H1 (cell line): ENCODE measurements at regions not wholly inside any gene's neighbourhood (a gene's known extent, or its start where the extent isn't known, plus 50 kb on each side); places are given as distances from the start of the nearest gene placed in this dataset.

ENCODE experiments used
- CTCF ChIA-PET: fragments of 300-600 bp; sonication (Branson Sonifier 250); formaldehyde crosslinking; loops from one replicate; lab custom pipeline; 2021; ENCODE audit not compliant: partially characterized antibody; lab: Charles Lee
- POLR2A ChIA-PET: fragments of 300-600 bp; sonication (Branson Sonifier 250); formaldehyde crosslinking; loops from one replicate; lab custom pipeline; 2021; ENCODE audit warnings: inconsistent platforms; ENCODE audit not compliant: partially characterized antibody; lab: Charles Lee
- DNase-seq, 2 experiments: peaks; one replicate each; pipeline versions ENCODE4 v3.0.0 to v3.0.0-alpha.2; 2010 to 2022; ENCODE audit warnings: low spot score in 2 of 2, low read depth in 1 of 2, mixed read lengths in 1 of 2
- FAIRE-seq: peaks from 2 replicates; lab custom pipeline; 2011; peaks lifted over from hg19 to GRCh38; lab: Jason Lieb, UNC
- H2AFZ ChIP-seq: 2 replicates; pipeline ENCODE4 v1.8.1; 2012; ENCODE audit warnings: low read length, inconsistent platforms
- H2AK5ac ChIP-seq: 2 replicates; pipeline ENCODE4 v1.6.1; 2013; ENCODE audit warnings: low read depth, low read length
- H2BK120ac ChIP-seq: replicated peaks from 2 replicates; pipeline ENCODE3; 2013; ENCODE audit warnings: low read depth, low read length, inconsistent platforms
- H2BK12ac ChIP-seq: 2 replicates; pipeline ENCODE4 v1.6.1; 2013; ENCODE audit warnings: low read depth, low read length
- H2BK15ac ChIP-seq: 2 replicates; pipeline ENCODE4 v1.6.1; 2013; ENCODE audit warnings: low read length
- H2BK20ac ChIP-seq: 2 replicates; pipeline ENCODE4 v1.6.1; 2013; ENCODE audit warnings: low read length
- H2BK5ac ChIP-seq: 2 replicates; pipeline ENCODE4 v1.6.1; 2013; ENCODE audit warnings: low read depth, low read length
- H3K14ac ChIP-seq: 2 replicates; pipeline ENCODE4 v1.6.1; 2013; ENCODE audit warnings: inconsistent platforms; ENCODE audit not compliant: insufficient read length
- H3K18ac ChIP-seq: 2 replicates; pipeline ENCODE4 v1.6.1; 2013; ENCODE audit warnings: low read length; ENCODE audit errors: extremely low read depth
- H3K23ac ChIP-seq: 2 replicates; pipeline ENCODE4 v1.6.1; 2013; ENCODE audit warnings: inconsistent platforms; ENCODE audit not compliant: insufficient read length
- H3K23me2 ChIP-seq: 2 replicates; pipeline ENCODE4 v1.6.1; 2013; ENCODE audit warnings: low read depth, low read length
- H3K27ac ChIP-seq: 2 replicates; pipeline ENCODE4 v1.6.1; 2011; ENCODE audit warnings: low read depth, low read length, inconsistent platforms
- H3K27me3 ChIP-seq, 4 experiments: replicated peaks in 1 of 4; 1 replicate in 1 of 4; 2 replicates in 3 of 4; pipeline versions ENCODE4 v1.6.1 to v1.8.1; 2011 to 2013; ENCODE audit warnings: low read length in 3 of 4, mild to moderate bottlenecking in 3 of 4, inconsistent platforms in 2 of 4, mixed read lengths in 2 of 4, moderate library complexity in 1 of 4; ENCODE audit not compliant: control insufficient read depth in 3 of 4, insufficient read depth in 3 of 4; ENCODE audit errors: extremely low read depth in 1 of 4
- H3K36me3 ChIP-seq, 4 experiments: 2 replicates each; pipeline versions ENCODE4 v1.6.1 to v1.8.1; 2011 to 2013; ENCODE audit warnings: mild to moderate bottlenecking in 4 of 4, low read length in 3 of 4, moderate library complexity in 2 of 4, control low read depth in 1 of 4, inconsistent platforms in 1 of 4; ENCODE audit not compliant: insufficient read depth in 4 of 4, control insufficient read depth in 2 of 4
- H3K4ac ChIP-seq: replicated peaks from 2 replicates; pipeline ENCODE3; 2013; ENCODE audit warnings: low read length, low read depth, mixed read lengths, inconsistent platforms; ENCODE audit not compliant: insufficient read length
- H3K4me1 ChIP-seq, 4 experiments: replicated peaks in 1 of 4; 1 replicate in 1 of 4; 2 replicates in 3 of 4; pipeline versions ENCODE4 v1.6.1 to v1.8.1; 2011 to 2013; ENCODE audit warnings: low read length in 3 of 4, inconsistent platforms in 2 of 4, mixed read lengths in 1 of 4; ENCODE audit not compliant: insufficient read depth in 4 of 4, control insufficient read depth in 3 of 4
- H3K4me2 ChIP-seq, 2 experiments: 2 replicates each; pipeline versions ENCODE4 v1.6.1 to v1.8.1; 2011 to 2013; ENCODE audit warnings: low read depth in 2 of 2, low read length in 2 of 2, control low read depth in 1 of 2, inconsistent platforms in 1 of 2, mild to moderate bottlenecking in 1 of 2; ENCODE audit not compliant: insufficient read depth in 1 of 2
- H3K4me3 ChIP-seq, 4 experiments: fragments of 200-600, 300-600 bp in 1 of 4; sonication (generic), shearing (Covaris generic), sonication (Bioruptor Twin) in 1 of 4; 2 replicates each; pipeline versions ENCODE4 v1.5.1 to v1.8.1; 2011 to 2016; ENCODE audit warnings: low read length in 4 of 4, low read depth in 3 of 4, control low read depth in 2 of 4, inconsistent platforms in 2 of 4, mild to moderate bottlenecking in 2 of 4, mixed read lengths in 1 of 4, moderate library complexity in 1 of 4; ENCODE audit not compliant: insufficient read depth in 2 of 4; ENCODE audit errors: extremely low read depth in 1 of 4
- H3K56ac ChIP-seq: replicated peaks from 2 replicates; pipeline ENCODE3; 2013; ENCODE audit warnings: low read depth, mild to moderate bottlenecking, mixed read lengths, low read length, inconsistent platforms; ENCODE audit not compliant: insufficient read length
- H3K79me1 ChIP-seq: 2 replicates; pipeline ENCODE4 v1.6.1; 2013; ENCODE audit warnings: low read depth, low read length, control low read depth
- H3K79me2 ChIP-seq, 2 experiments: 2 replicates each; pipeline versions ENCODE4 v1.6.1 to v1.8.1; 2012 to 2013; ENCODE audit warnings: low read length in 2 of 2, mild to moderate bottlenecking in 2 of 2, inconsistent platforms in 1 of 2; ENCODE audit not compliant: insufficient read depth in 2 of 2, control insufficient read depth in 1 of 2
- H3K9ac ChIP-seq, 4 experiments: replicated peaks in 1 of 4; 1 replicate in 1 of 4; 2 replicates in 3 of 4; pipeline versions ENCODE4 v1.6.1 to v1.8.1; 2011 to 2013; ENCODE audit warnings: low read depth in 3 of 4, low read length in 3 of 4, control low read depth in 2 of 4, mild to moderate bottlenecking in 2 of 4, moderate library complexity in 2 of 4, inconsistent platforms in 1 of 4; ENCODE audit errors: extremely low read depth in 1 of 4
- H3K9me3 ChIP-seq, 2 experiments: 2 replicates each; pipeline versions ENCODE4 v1.6.1 to v1.8.1; 2012 to 2013; ENCODE audit warnings: mild to moderate bottlenecking in 2 of 2, moderate library complexity in 2 of 2, control low read depth in 1 of 2, inconsistent platforms in 1 of 2, low read depth in 1 of 2, low read length in 1 of 2, mixed read lengths in 1 of 2; ENCODE audit not compliant: insufficient read depth in 2 of 2
- H4K20me1 ChIP-seq, 2 experiments: replicated peaks in 1 of 2; 2 replicates each; pipeline versions ENCODE3 to v1.8.1; 2011 to 2013; ENCODE audit warnings: inconsistent platforms in 2 of 2, low read length in 2 of 2, mild to moderate bottlenecking in 1 of 2; ENCODE audit not compliant: insufficient read depth in 2 of 2, control insufficient read depth in 1 of 2
- H4K5ac ChIP-seq: 2 replicates; pipeline ENCODE4 v1.6.1; 2013; ENCODE audit warnings: low read length, low read depth, mixed read lengths, inconsistent platforms; ENCODE audit not compliant: insufficient read length
- H4K8ac ChIP-seq: 2 replicates; pipeline ENCODE4 v1.8.0; 2013; ENCODE audit warnings: mild to moderate bottlenecking, moderate library complexity, low read length, inconsistent platforms; ENCODE audit not compliant: insufficient read depth; ENCODE audit errors: extremely low read depth
- H4K91ac ChIP-seq: replicated peaks from 2 replicates; pipeline ENCODE3; 2013; ENCODE audit warnings: low read length, mixed read lengths, inconsistent platforms; ENCODE audit not compliant: insufficient read length
- CHD1 ChIP-seq: IDR thresholded peaks from 2 replicates; pipeline ENCODE4 v1.6.1; 2012; ENCODE audit warnings: low read depth, low read length, improper control_type of control experiment
- CTBP2 ChIP-seq: IDR thresholded peaks from 2 replicates; pipeline ENCODE4 v1.7.0; 2011; ENCODE audit warnings: borderline replicate concordance, mild to moderate bottlenecking, moderate library complexity, mixed read lengths, low read length; ENCODE audit not compliant: insufficient read depth, insufficient read length
- JUN ChIP-seq: IDR thresholded peaks from 2 replicates; pipeline ENCODE4 v1.6.1; 2011; ENCODE audit warnings: low read depth, mild to moderate bottlenecking, improper control_type of control experiment, low read length
- JUND ChIP-seq: IDR thresholded peaks from 2 replicates; pipeline ENCODE4 v1.6.1; 2011; ENCODE audit warnings: mild to moderate bottlenecking, improper control_type of control experiment, low read length
- KDM5A ChIP-seq: fragments of 200-600 bp; IDR thresholded peaks from 2 replicates; pipeline ENCODE4 v1.7.1; 2012; ENCODE audit warnings: mild to moderate bottlenecking, low read length, inconsistent platforms, mixed read lengths
- PHF8 ChIP-seq: fragments of 200-600 bp; sonication (generic); conservative IDR thresholded peaks from 2 replicates; pipeline ENCODE4 v1.7.1; 2012; ENCODE audit warnings: low read depth, mild to moderate bottlenecking, inconsistent platforms, low read length, moderate library complexity
- RNF2 ChIP-seq: fragments of 200-900, 300-1000 bp; sonication (generic); IDR thresholded peaks from 2 replicates; pipeline ENCODE4 v1.7.1; 2016; ENCODE audit warnings: borderline replicate concordance, low read depth, mild to moderate bottlenecking, antibody characterized with exemption, low read length; ENCODE audit not compliant: poor library complexity, severe bottlenecking; ENCODE audit errors: missing control alignments
- RXRA ChIP-seq: IDR thresholded peaks from 2 replicates; pipeline ENCODE4 v1.6.1; 2011; ENCODE audit warnings: low read depth, mild to moderate bottlenecking, low read length, moderate library complexity; ENCODE audit not compliant: insufficient read depth
- SAP30 ChIP-seq: fragments of 300-600 bp; sonication (generic); IDR thresholded peaks from 2 replicates; pipeline ENCODE4 v1.7.1; 2012; ENCODE audit warnings: low read length, moderate library complexity, mild to moderate bottlenecking, inconsistent platforms; ENCODE audit not compliant: insufficient read depth, insufficient replicate concordance
- SRF ChIP-seq: IDR thresholded peaks from 2 replicates; pipeline ENCODE4 v1.6.1; 2011; ENCODE audit warnings: mild to moderate bottlenecking, low read depth, low read length, moderate library complexity
- SUZ12 ChIP-seq: fragments of 200-600 bp; sonication (generic); IDR thresholded peaks from 2 replicates; pipeline ENCODE4 v1.6.1; 2012; ENCODE audit warnings: mild to moderate bottlenecking, inconsistent platforms, low read length, moderate library complexity, mixed read lengths
- TAF1 ChIP-seq: IDR thresholded peaks from 2 replicates; pipeline ENCODE4 v1.6.1; 2011; ENCODE audit warnings: mild to moderate bottlenecking, low read depth, low read length
- WGBS, 2 experiments: shearing (Covaris generic) in 1 of 2; methylation state at CpG; one replicate each; pipeline versions ENCODE4 v1.1.6 to v1.1.7; 2013 to 2015; ENCODE audit warnings: low lambda C conversion rate in 2 of 2, mixed read lengths in 2 of 2, inconsistent platforms in 1 of 2, low coverage in 1 of 2, missing lambda C conversion rate in 1 of 2; ENCODE audit not compliant: insufficient replicate concordance in 2 of 2, insufficient coverage in 1 of 2, insufficient read length in 1 of 2; ENCODE audit errors: extremely low coverage in 1 of 2, missing lambda C conversion rate in 1 of 2; 5-methylcytosine and 5-hydroxymethylcytosine counted together
- TF ChIP-seq, protein P1 (sequence below): IDR thresholded peaks from 2 replicates; pipeline ENCODE4 v1.6.1; 2012; ENCODE audit warnings: inconsistent platforms

GRCh38 chr18:27235218-27235870 lies 50.2 kb upstream of the CHST9 start:
- Histone ChIP-seq H3K4me3 (no peak overlapping the region), H3K14ac (no peak overlapping the region), H3K79me2 (no peaks in the 10 kb centered on the region), H3K18ac (no peak overlapping the region), H3K23ac (no peak overlapping the region), H3K4me1 (peaks cover 0 to 4% (median 3%) of the 10 kb centered on the region in 4 experiments; a peak in 3 of 7 replicates), H4K91ac (no peak overlapping the region), H2AFZ (no peak overlapping the region), H3K4me2 (no peak overlapping the region), H3K36me3 (no peaks in the 10 kb centered on the region), H2BK120ac (no peak overlapping the region), H4K8ac (no peak overlapping the region), H3K4ac (no peak overlapping the region), H4K5ac (no peak overlapping the region), H3K27ac (no peak overlapping the region), H4K20me1 (no peaks in the 10 kb centered on the region), H2BK15ac (no peak overlapping the region), H3K9me3 (no peaks in the 10 kb centered on the region), H3K23me2 (no peaks in the 10 kb centered on the region), H2BK12ac (no peak overlapping the region), H3K9ac (no peak overlapping the region), H3K56ac (no peak overlapping the region), H2BK20ac (no peak overlapping the region), H2BK5ac (no peak overlapping the region; the same call in 1 of the 2 replicates), H3K79me1 (no peaks in the 10 kb centered on the region), H3K27me3 (no peaks in the 10 kb centered on the region), H2AK5ac (no peak overlapping the region)
- ChIA-PET POLR2A (no interaction called here), CTCF (no interaction called here)
- WGBS, 2 experiments = 71% methylated on average over 4 of the region's 4 CpGs; no CpG with 5 or more reads in 1 of the 2 experiments
- FAIRE-seq (no peak), DNase-seq (no peak)
- TF ChIP-seq, protein P1, sequence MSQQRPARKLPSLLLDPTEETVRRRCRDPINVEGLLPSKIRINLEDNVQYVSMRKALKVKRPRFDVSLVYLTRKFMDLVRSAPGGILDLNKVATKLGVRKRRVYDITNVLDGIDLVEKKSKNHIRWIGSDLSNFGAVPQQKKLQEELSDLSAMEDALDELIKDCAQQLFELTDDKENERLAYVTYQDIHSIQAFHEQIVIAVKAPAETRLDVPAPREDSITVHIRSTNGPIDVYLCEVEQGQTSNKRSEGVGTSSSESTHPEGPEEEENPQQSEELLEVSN = no peak
- no peak for TF ChIP-seq JUN
- TF ChIP-seq SRF = no peak
- no peak for TF ChIP-seq TAF1
- TF ChIP-seq CTBP2 = no peak
- no peak for TF ChIP-seq SUZ12
- TF ChIP-seq SAP30 = no peak
- TF ChIP-seq RXRA = no peak
- no peak for TF ChIP-seq KDM5A
- TF ChIP-seq JUND = no peak
- TF ChIP-seq RNF2 = no peak
- no peak for TF ChIP-seq CHD1
- no peak for TF ChIP-seq PHF8
